ENCODE measurements at regions not wholly inside any gene's neighbourhood (a gene's known extent, or its start where the extent isn't known, plus 50 kb on each side); places are given as distances from the start of the nearest gene placed in this dataset.
"Not testable (repeated sequence)": the region's sequence is repeated elsewhere in the genome, so short reads cannot be mapped to it uniquely, and the experiment has no call there.

GRCh38 chr15:59764775-59765174 lies 75.7 kb upstream of the BNIP2 start:
- DNase-seq: no peak

- no peak for DNase-seq
Observed at GRCh38 chr15:59762558-59762957, 73.4 kb upstream of the BNIP2 start.

- not testable (repeated sequence) for DNase-seq
Observed at GRCh38 chr15:59760256-59760655, 71.1 kb upstream of the BNIP2 start.

GRCh38 chr15:59751552-59752413 lies 62.7 kb upstream of the BNIP2 start:
- peak in 1 of 2 donors; percentile 74 for DNase-seq

DNA sequence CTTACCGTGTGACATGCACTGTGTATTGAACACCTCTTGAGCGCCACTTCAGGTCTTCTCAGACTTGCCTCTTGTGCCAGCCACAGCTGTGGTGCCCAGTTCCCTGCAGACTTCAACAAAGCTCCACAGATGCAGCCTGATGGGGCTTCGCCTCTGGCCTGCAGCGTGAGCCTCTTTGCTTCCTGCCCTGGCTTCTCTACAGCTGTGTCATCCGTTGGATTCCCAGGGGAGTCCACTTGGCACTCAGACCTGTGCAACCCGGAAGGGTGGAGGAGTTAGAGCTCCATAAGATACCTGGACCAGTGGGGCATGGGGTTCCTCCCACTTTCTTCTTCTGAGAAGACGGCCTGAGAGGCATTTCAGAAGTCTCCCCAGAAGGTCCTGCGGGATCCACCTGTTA lies 57.7 kb upstream of the BNIP2 start:
- no peak for DNase-seq

- peak in 1 of 2 donors; percentile 11 for DNase-seq
Observed at GRCh38 chr15:59741274-59741906, 52.3 kb upstream of the BNIP2 start.

GRCh38 chr15:59739557-59740186 lies 50.6 kb upstream of the BNIP2 start:
- DNase-seq: no peak

All from CD4-positive, alpha-beta T cell treated with Interferon alpha-2 for 1 hour (primary cell).